Panc1 (cell line): ENCODE measurements at regions not wholly inside any gene's neighbourhood (a gene's known extent, or its start where the extent isn't known, plus 50 kb on each side); places are given as distances from the start of the nearest gene placed in this dataset.

Experiments used
- ATAC-seq: fragments of 200-7000 bp; cut with Tn5 transposase; 2 replicates; pipeline ENCODE4 v1.9.1; 2020; ENCODE audit warnings: mild to moderate bottlenecking, moderate library complexity
- BruUV-seq: library from RNA; stranded (reverse); fragments of 400-500 nt; replicated peaks from 2 replicates; lab custom pipeline; 2021; lab: Mats Ljungman, UMichigan
- CTCF ChIA-PET: fragments of 300-600 bp; sonication (Branson Sonifier 250); formaldehyde crosslinking; loops from one replicate; lab custom pipeline; 2022; ENCODE audit warnings: antibody characterized with exemption; lab: Charles Lee
- POLR2A ChIA-PET: fragments of 300-600 bp; sonication (Branson Sonifier 250); formaldehyde crosslinking; loops from one replicate; lab custom pipeline; 2022; ENCODE audit warnings: antibody characterized with exemption; lab: Charles Lee
- DNase-seq: peaks from one replicate; pipeline ENCODE4 v3.0.0-alpha.2; 2010; ENCODE audit warnings: low read depth, low spot score
- H3K27ac ChIP-seq: 2 replicates; pipeline ENCODE4 v1.5.1; 2011; ENCODE audit warnings: mild to moderate bottlenecking, low read length, inconsistent platforms
- H3K27me3 ChIP-seq: fragments of 200-500 bp; sonication (Bioruptor generic); 2 replicates; pipeline ENCODE4 v1.6.0; 2014; ENCODE audit warnings: low read length, inconsistent platforms; ENCODE audit not compliant: control insufficient read depth, insufficient read depth
- H3K36me3 ChIP-seq: fragments of 200-500 bp; sonication (Bioruptor generic); 2 replicates; pipeline ENCODE4 v1.5.1; 2014; ENCODE audit warnings: inconsistent platforms, mild to moderate bottlenecking, low read length, moderate library complexity; ENCODE audit not compliant: control insufficient read depth, insufficient read depth
- H3K4me1 ChIP-seq: 2 replicates; pipeline ENCODE4 v1.5.1; 2011; ENCODE audit warnings: inconsistent platforms, mild to moderate bottlenecking, low read length, moderate library complexity; ENCODE audit not compliant: control insufficient read depth, insufficient read depth
- H3K4me3 ChIP-seq, 2 experiments: 2 replicates each; pipeline ENCODE4 v1.5.1; 2011 to 2012; ENCODE audit warnings: low read depth in 2 of 2, low read length in 2 of 2, mild to moderate bottlenecking in 2 of 2, inconsistent platforms in 1 of 2, moderate library complexity in 1 of 2
- H3K9me3 ChIP-seq: fragments of 200-500 bp; sonication (Bioruptor generic); 2 replicates; pipeline ENCODE4 v1.5.1; 2014; ENCODE audit warnings: low read depth, mild to moderate bottlenecking, inconsistent platforms, low read length, moderate library complexity; ENCODE audit not compliant: control insufficient read depth, insufficient read depth
- POLR2AphosphoS5 ChIP-seq: IDR thresholded peaks from 2 replicates; pipeline ENCODE4 v1.6.1; 2012; ENCODE audit warnings: mild to moderate bottlenecking, low read depth, low read length, moderate library complexity
- REST ChIP-seq, 2 experiments: IDR thresholded peaks; 2 replicates each; pipeline ENCODE4 v1.6.1; 2011 to 2012; ENCODE audit warnings: low read depth in 2 of 2, control low read depth in 1 of 2, low read length in 1 of 2, mild to moderate bottlenecking in 1 of 2, moderate library complexity in 1 of 2; ENCODE audit not compliant: insufficient read depth in 1 of 2
- SIN3A ChIP-seq: IDR thresholded peaks from 2 replicates; pipeline ENCODE4 v1.6.1; 2012; ENCODE audit warnings: low read depth, mild to moderate bottlenecking, low read length, moderate library complexity, borderline replicate concordance; ENCODE audit not compliant: insufficient read depth
- TCF7L2 ChIP-seq: IDR thresholded peaks from 2 replicates; pipeline ENCODE4 v1.6.1; 2011; ENCODE audit warnings: mild to moderate bottlenecking, low read depth, low read length, inconsistent platforms
- in situ Hi-C: cut with HindIII; loops from 2 replicates; pipeline ENCODE4 v1.10.0; 2016; ENCODE audit warnings: low sequenced_read_pairs, low pct_unique_long_range_greater_than_20kb
- intact Hi-C: fragments of 100-400 bp; cut with micrococcal nuclease; formaldehyde crosslinking; loops from one replicate; pipeline ENCODE4 v1.10.0; 2022; ENCODE audit not compliant: unreplicated experiment
- TF ChIP-seq, protein P1 (sequence below): fragments of 450-650 bp; IDR thresholded peaks from 2 replicates; pipeline ENCODE4 v1.5.1; 2017; ENCODE audit warnings: mild to moderate bottlenecking

DNA sequence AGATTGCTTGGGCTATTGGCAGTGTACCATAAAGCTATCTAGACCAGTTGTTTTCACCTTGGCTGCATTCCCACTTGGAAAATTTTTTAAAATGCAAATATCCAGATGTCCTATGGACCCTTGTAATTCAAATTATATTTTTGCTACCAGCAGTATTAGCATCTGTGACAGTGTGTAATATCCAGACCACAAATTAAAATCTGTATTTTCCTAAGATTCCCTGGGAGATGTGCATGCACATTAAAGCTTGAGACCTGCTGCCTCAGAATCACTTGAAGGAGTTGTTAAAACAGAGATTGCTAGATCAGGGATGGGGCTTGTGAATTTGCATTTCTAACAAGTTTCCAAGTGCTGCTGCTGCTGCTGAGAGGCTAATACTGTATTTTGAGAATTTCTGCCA lies 381.2 kb upstream of the PDE4D start:
- no peak for TF ChIP-seq SIN3A
- TF ChIP-seq REST (IDR thresholded peaks at IDR 0.05; ENCODE audit: insufficient read depth in 1 of 2, low read depth in 2 of 2, low read length in 1 of 2): no peak
- TF ChIP-seq POLR2AphosphoS5: no peak
- TF ChIP-seq TCF7L2: no peak
- TF ChIP-seq, protein P1, sequence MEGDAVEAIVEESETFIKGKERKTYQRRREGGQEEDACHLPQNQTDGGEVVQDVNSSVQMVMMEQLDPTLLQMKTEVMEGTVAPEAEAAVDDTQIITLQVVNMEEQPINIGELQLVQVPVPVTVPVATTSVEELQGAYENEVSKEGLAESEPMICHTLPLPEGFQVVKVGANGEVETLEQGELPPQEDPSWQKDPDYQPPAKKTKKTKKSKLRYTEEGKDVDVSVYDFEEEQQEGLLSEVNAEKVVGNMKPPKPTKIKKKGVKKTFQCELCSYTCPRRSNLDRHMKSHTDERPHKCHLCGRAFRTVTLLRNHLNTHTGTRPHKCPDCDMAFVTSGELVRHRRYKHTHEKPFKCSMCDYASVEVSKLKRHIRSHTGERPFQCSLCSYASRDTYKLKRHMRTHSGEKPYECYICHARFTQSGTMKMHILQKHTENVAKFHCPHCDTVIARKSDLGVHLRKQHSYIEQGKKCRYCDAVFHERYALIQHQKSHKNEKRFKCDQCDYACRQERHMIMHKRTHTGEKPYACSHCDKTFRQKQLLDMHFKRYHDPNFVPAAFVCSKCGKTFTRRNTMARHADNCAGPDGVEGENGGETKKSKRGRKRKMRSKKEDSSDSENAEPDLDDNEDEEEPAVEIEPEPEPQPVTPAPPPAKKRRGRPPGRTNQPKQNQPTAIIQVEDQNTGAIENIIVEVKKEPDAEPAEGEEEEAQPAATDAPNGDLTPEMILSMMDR: no peak
- no peaks in the 10 kb centered on the region for H3K27me3 ChIP-seq
- POLR2A ChIA-PET: no interaction called here
- in situ Hi-C loops: no loop called here
- H3K9me3 ChIP-seq: no peaks in the 10 kb centered on the region
- CTCF ChIA-PET: no interaction called here
- H3K4me1 ChIP-seq: no peaks in the 10 kb centered on the region
- intact Hi-C loops: no loop called here
- no peaks in the 10 kb centered on the region for H3K36me3 ChIP-seq
- no peak overlapping the region for H3K4me3 ChIP-seq
- no peak overlapping the region for H3K27ac ChIP-seq
- DNase-seq: no peak
- no TSS peak for BruUV-seq
- no peak for ATAC-seq

- ATAC-seq: no peak
- intact Hi-C loops (no loop called here), in situ Hi-C loops (no loop called here)
- Histone ChIP-seq H3K9me3 (no peaks in the 10 kb centered on the region), H3K27me3 (no peaks in the 10 kb centered on the region), H3K36me3 (no peaks in the 10 kb centered on the region), H3K4me1 (no peaks in the 10 kb centered on the region), H3K4me3 (no peak overlapping the region), H3K27ac (no peak overlapping the region)
- no peak for TF ChIP-seq POLR2AphosphoS5
- no peak for TF ChIP-seq TCF7L2
- TF ChIP-seq REST (IDR thresholded peaks at IDR 0.05; ENCODE audit: insufficient read depth in 1 of 2, low read depth in 2 of 2, low read length in 1 of 2): no peak
- TF ChIP-seq, protein P1: no peak
- TF ChIP-seq SIN3A: no peak
- ChIA-PET POLR2A (no interaction called here), CTCF (no interaction called here)
- no TSS peak for BruUV-seq
- DNase-seq: no peak
Observed at GRCh38 chr5:60271517-60271916, 378.0 kb upstream of the PDE4D start.
